T-helper 1 cell treated with Interleukin-12 subunit alpha and Interleukin-12 subunit beta and Interleukin-4 antibody, amounts not matched to agents 30 ng/mL and 1 ng/mL, for 36 hours (primary cell): ENCODE measurements at regions not wholly inside any gene's neighbourhood (a gene's known extent, or its start where the extent isn't known, plus 50 kb on each side); places are given as distances from the start of the nearest gene placed in this dataset.
"Not testable (repeated sequence)": the region's sequence is repeated elsewhere in the genome, so short reads cannot be mapped to it uniquely, and the experiment has no call there.

Experiments
- intact Hi-C: fragments of 100-400 bp; cut with micrococcal nuclease; formaldehyde crosslinking; loops from one replicate; pipeline ENCODE4 v1.15.1; 2024

DNA sequence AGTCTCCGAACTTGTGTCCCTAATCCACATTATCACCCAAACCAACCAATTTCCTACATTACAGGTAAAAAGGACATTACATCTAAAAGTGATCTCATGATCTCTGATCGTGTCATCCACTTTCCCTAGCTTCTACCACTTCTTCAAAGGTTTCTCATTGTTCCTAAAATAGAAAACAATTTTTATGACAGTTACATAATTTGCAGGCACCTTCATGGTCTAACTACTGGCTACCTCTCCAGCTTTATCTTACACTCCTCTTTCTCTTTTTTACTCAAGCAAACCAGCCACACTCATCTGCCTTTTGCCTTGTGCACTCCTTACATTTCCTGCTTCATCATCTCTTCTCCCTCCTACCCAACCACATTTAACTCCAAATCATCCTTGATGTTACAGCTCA is 886.7 kb upstream of the SORCS1 start:
- intact Hi-C loops, result no loop called here

DNA sequence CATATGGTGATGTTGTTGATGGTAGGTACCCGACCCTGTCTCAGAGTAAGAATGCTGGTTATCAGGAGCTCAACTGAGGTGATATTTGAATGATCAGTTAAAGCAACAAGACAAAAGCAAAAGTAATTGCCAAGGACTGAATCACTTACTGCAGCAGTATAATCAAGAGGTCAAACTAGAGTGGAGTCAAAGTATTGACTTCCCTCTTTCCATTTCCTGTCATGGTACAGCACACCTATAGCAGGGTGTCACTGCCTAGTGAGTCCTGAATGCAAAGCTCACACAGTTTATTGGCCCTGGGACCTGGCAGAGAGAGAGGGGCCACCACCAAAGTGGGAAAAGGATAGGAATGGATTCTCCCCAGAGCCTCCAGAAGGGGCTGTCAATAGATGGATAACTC is 886.1 kb upstream of the SORCS1 start:
- intact Hi-C loops, result no loop called here

DNA sequence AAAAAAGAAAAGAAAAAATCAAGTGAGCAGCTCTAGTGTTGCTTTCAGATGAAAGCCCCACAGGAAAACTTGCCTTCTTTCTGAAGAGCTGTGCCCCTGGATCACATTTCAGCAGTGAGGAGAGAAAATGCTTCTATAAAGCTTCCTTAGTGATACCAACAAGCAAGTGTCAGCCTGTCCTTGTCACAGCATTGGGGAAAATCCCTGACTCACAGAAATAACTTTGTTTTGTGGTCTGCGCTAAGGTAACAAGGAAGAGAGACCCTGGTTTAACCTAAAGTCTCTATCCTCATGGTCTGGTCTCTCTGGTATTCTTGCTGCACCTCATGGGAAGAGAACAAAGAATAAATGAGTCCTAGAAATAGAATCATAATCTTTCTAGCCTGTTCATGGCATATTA is 885.2 kb upstream of the SORCS1 start:
- intact Hi-C loops, result no loop called here

DNA sequence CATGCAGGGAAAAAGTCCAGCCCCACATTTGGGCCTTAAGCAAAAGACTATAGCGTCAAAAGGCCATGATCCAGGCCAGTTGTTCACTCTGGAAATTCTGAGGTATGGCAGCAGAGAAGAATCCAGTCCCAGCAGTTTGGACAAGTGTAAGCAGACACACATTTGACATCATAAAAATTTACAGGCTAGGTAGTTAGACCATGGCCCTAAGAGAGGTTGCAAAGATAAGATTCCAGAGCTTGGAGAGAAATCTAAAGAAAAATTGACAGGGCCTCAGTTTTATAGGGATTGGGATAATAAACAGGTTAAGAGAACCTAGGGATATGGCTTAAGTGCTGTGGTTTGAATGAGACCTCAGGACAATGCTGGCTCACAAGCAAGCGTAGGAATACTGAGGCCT is 884.4 kb upstream of the SORCS1 start:
- intact Hi-C loops, result no loop called here

DNA sequence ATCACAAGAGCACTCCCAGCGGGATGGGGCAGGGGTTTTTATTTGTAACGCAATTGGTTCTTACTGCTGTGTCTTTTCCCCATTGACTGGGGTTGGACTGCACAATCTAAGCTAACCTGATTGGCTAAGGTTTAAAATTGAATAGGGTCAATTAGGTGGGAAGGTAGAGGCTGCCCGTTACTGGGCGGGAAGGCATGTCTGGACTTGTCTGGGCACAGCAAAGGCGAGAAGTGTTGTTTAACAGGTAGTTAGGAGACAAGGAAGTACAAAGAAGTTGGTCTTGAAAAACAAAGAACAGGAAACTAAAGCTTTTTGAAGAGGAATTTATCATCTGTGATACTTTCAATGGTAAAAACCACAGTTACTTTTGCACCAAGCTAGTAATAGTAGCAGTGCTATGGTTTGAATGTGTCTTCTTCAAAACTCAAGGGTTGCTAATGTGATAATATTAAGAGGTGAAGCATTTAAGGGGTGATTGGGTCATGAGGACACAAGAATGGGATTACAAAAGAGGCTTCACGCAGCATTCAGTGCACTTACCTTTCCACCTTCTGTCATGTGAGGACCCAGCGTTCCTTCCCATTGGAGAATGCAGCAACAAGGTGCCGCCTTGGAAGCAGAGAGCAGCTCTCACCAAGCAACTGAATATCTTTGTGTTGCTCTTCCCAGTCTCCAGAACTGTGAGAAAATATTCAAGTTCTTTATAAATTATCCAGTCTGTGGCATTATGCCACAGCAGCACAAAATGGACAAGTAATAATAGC is 875.5 kb upstream of the SORCS1 start:
- intact Hi-C loops, result no loop called here

DNA sequence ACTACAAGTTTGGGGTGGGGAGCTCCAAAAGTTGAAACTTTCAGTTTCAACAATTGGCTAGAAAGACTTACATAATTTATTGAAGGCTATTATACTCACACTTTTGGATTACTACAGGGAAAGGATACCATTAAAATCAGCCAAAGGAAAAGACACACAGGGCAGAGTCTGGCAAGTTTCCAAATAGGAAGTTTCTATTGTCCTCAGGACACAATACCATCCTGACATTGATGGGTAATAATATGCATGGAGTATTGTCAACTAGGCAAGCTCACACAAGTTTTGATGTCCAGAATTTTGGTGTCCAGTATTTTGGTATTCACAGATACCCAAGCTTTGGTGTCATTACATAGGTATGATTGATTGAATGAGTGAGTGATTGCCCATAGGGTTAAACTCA is 872.6 kb upstream of the SORCS1 start:
- intact Hi-C loops, result no loop called here

DNA sequence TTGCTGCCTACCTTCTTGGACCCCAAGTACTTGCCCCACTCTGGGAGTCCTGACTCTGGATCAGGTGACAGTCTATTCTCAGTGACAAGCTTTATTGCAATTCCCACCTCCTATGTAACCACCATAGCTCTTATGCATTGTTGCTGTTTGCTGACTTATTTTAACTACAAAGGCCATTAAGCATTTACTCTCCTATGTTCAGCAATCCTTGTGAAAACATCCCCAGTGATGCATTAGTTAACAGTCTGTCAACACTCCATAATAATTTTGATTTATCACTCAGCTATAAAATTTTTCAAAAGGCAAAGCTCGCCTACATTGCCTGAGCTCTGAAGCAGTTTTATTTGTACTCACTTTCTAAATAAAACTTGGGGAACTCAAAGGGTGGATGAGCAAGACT is 871.8 kb upstream of the SORCS1 start:
- intact Hi-C loops, result no loop called here

DNA sequence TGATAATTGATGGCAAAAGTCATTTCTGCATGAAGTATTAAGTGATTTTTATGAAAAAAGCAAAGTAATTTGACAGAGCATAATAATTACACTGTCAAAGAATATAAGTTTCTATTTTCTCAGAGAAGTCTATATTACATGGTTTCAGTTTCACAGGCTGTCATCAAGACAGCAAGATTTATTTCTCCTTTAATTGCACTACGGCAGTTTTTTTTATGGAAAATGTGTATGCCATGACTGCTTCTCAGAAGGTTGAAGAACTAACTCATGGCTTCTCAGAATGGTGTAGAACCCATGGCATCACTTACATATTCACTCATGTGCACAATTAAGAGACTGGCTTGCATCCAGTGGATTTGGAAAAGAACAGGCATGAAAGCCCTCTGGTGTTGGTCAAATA is 870.3 kb upstream of the SORCS1 start:
- intact Hi-C loops, result no loop called here

DNA sequence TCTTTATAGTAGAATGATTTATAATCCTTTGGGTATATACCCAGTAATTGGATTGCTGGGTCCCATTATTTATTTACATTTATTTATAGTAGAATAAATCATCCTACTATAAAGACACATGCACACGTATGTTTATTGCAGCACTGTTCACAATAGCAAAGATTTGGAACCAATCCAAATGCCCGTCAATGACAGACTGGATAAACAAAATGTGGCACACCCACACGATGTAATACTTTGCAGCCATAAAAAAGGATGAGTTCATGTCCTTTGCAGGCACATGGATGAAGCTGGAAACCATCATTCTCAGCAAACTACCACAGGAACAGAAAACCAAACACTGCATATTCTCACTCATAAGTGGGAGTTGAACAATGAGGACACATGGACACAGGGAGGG is 869.0 kb upstream of the SORCS1 start:
- intact Hi-C loops, result not testable (repeated sequence)

DNA sequence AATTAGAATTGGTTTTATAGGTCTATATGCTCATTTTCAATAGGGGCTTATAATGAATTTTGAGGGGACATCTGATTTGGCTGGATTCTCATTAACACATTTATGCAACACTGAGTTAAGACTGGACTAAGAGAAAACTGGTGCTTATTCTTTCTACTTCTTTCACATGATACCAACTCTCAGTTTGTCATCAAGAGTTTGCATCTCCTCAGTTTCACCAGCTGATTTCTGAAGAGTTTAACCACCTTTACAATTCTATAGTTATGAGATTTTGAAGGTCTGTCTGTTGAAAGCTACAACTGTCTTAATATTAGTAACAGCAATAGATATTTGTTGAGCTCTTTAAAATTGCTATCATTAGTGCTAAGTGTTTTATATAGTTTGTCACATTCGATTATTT is 867.0 kb upstream of the SORCS1 start:
- intact Hi-C loops, result no loop called here

DNA sequence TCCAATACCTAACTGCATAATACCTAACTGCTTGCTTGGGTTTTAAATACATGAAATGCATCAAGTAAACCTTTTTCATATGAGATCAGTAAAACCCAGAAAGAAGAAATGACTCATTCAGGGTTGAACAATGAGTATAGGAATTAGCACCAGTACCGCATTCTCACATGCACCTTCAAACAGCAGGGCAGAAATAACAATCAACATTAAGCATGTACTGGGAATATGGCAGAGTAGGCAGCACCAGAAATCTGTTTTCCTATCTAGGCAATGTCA is 850.3 kb upstream of the SORCS1 start:
- intact Hi-C loops, result no loop called here

DNA sequence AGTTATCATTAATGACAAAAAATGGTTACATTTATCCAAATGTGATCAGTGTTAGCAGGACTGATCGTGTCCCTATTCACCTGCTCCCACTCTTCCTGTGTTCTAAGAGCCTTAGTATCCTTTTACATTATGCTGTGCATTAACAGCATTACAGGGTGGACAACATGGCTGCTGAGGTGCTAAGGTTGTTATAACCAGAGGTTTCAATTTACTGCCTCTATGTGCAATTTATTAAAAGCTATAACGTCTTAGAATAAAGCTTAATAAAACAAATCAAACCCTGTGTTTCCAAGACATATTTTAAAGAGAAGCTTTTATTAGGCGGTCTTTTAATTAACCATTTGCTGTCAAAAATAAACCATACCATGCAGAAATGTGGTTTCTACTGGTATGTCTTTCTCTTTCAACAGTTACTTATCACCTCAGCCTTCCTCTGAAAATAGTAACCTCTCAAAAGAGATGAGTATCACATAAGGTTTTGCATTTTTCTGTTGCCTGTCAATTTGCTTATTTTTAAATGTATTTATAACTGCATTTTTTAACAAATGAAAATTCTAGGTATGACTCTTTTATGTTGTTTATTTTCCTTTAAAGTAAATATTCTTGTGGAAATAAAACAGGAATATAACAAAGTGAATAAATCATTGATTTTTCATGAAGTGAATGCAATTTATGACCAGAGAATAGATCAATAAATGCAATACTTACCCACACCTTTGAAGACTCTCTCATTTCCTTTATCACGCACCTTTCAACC is 849.8 kb upstream of the SORCS1 start:
- intact Hi-C loops, result no loop called here

DNA sequence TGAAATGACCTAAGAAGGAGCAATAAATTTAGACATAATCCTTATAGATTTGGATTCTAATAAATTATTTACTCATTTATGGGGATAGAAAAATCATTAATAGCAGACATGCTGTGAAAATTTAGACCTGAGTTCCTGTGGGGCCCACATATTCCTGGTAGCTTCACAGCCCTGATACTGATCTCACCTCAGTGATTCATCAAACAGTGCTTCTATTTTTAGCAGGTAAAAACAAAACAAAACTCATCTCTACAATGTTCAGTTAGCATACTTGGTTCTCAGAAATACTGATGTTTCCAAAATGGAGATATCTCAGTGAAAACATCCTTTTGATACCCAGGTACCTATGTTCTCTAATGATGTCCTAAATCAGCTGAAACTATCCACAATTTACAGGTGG is 841.1 kb upstream of the SORCS1 start:
- intact Hi-C loops, result no loop called here

DNA sequence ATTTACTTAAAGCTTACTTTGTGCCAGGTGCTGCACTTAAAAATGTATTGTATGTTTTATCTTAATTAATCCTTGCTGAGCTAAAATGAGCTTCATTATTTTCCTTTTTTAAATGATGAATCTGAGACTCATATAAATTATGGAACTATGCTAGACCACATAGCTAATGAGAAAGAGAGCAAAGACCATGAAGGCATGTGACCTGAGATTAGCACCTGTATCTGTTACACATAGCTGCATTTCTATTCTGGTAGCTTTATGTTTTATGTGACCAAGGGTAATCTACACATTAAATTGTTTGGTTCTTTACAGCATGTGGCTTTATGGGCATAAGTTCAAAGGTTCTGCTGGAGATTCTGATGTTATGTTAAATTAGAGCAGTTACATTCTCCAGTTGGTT is 839.1 kb upstream of the SORCS1 start:
- intact Hi-C loops, result no loop called here

DNA sequence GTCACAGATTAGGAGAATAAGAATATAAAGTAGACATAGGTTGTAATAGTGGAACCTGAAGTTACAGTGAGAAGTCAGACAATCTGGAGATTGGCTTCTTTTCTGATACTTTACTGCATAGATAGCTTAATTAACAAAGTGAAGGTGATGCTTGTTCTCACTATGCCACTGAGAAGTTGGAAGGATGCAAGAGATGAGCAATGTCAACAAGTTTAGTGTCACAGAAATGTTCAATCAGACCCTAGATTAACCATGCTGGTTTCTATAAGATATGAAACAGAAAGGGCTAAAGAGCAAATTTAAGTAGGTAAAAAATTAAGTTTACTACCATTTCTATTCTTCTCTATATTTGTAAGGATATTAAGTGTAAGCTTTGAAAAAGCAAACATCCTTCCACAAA is 838.6 kb upstream of the SORCS1 start:
- intact Hi-C loops, result no loop called here

DNA sequence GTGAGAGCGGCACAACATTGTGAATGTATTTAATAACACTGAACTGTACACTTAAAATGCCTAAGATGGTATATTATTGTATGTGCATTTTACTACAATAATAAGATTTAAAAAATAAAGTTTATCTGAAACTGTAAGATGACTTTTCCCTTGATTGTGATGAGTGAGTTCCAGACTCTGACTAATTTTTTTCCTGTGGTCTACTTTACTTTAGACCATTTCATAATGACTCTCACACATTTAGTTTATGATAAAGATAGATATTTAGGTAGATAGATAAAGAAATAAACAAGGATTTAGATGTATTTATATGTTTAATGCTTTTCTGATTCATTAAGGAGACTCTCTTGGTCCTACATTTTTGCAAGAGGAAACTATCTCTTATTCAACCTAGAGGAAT is 835.9 kb upstream of the SORCS1 start:
- intact Hi-C loops, result no loop called here

DNA sequence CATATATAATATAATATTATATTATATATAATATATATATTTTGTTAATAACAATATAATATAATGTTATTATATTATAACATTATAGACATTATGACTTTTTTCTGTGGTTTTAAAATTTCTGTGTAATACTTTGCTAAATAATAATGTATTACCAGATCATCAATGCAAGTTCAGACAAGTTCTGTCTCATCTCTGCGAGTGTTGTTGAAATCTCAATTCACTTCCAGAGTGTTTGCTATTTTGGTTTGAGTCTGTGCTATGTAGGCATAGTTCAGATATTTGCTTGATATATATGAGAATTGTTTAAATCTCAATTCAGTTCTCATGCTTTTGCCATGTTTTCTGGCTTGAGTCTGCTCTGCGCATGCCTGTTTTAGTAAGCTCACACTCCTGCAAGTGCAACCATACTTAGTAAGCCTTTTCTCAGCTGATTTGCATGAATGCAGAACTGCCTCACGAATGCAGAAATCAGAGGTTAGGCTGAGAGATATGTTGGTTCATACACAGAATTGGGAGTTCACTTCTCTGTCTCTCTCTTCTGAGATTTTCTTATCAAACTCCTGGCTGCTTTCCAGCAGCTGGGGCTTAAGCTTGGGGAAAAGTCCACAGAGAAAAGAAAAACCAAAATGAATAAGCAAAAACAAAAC is 830.2 kb upstream of the SORCS1 start:
- intact Hi-C loops, result no loop called here

DNA sequence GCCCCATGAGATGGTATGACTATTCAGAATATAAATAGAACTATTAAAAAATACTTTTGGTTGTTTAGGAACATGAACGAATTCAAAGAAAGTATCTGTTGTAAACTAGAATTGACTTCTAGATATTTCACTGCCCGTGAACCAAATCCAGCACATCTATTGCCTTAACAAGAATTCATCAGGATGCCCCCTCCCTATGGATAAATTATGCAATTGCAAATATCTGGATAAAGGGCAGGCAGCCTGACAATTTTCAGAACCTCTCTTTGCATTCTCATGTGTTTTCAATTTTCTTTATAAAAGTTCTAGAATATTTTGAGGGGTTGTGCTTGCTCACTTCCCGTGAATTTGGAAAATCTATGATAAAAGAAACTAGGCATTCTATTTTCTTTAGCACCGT is 822.1 kb upstream of the SORCS1 start:
- intact Hi-C loops, result no loop called here

DNA sequence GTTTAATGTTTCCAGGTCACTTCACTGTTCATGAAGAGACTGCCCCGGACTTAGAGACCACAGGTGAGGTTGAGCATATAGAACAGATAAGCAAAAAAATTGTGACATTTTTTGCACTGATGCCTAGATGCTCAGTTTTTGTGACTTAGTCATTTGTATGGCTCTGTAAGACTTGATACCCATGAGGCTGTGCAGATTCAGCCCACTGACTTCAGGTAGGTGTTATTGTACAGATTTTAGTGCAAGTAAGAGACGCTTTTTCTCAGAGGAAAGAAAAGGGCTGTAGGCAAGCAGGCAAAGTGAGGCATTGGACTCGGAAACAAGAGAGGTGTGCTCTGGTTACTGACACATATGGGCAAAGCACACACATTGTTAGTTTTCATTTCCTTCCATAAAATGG is 820.1 kb upstream of the SORCS1 start:
- intact Hi-C loops, result no loop called here

DNA sequence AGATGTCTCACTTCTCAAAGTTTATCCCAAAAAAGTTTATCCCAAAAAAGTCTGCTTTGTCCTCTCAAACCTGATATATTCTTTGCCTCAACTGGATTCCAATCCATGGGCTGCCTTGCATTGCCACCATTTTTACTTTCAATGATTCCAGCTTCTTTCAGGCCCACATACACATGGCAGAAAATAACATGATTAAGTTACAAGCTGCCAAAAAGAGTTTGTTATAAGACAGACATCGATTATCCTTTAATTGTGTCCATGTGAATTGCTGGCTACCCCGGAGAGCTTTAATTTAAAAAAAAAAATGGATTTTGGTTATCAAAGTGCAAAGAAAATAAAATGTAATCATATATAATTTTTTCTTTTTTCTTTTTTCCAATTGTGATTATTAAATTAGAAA is 819.6 kb upstream of the SORCS1 start:
- intact Hi-C loops, result no loop called here

DNA sequence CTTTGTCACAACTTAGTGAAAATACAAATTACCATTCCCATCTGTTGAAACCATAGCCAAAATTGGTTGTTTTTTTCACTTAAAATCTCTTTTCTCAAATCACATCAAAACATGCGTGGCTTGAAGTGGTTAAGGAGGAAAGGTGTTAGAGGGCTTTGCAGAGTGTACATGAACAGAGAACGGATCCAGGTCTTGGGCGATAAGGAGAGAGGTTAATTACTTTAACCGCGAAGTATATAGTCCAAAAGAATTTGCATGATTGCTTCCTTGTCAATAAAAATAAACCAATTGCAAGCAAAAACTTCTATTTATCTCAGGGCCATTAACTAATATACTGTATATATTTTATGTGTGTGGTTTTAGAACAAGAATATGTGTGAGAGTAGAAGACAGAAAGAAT is 813.9 kb upstream of the SORCS1 start:
- intact Hi-C loops, result no loop called here

DNA sequence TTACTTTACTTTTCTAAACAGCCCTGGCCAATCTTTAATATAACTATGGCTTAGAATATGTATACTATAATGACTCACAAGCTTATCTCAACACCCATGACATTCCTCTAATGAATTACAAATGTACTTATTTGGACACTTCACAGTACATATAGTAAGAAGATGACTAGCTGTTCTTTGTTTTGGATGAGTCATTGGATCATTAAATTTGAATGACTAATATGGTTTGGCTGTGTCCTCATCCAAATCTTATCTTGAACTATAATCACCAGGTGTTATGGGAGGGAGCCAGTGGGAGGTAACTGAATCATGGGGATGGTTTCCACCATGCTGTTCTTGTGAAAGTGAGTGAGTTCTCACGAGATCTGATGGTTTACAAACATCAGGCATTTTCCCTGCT is 807.5 kb upstream of the SORCS1 start:
- intact Hi-C loops, result no loop called here

DNA sequence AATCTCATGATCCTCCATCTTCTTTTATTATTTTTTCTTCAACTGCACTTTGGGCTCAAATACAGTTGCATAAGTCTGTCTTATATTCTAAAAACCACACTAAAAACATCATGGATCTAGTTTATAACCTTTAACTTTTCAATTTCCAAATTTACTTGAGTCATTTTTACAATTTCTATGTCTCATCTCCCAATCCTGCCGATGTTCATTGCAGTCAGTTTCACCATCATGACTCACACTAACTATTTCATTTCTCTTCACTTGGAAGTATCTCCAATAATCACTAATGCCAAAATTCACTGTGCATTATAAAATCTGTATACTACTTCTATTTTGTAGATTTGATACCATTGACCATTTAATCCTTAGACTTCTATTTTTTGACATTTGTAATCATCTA is 806.9 kb upstream of the SORCS1 start:
- intact Hi-C loops, result no loop called here
